Mesenchymal stem cell (in vitro differentiated cells and primary cell): ENCODE measurements at regions not wholly inside any gene's neighbourhood (a gene's known extent, or its start where the extent isn't known, plus 50 kb on each side); places are given as distances from the start of the nearest gene placed in this dataset.
A peak's percentile ranks its signal among the peaks of the same experiment; 100 is the strongest.

Experiments
- DNase-seq: peaks from one replicate; pipeline ENCODE4 v3.0.0-alpha.2; 2013
- H2AFZ ChIP-seq: one replicate; pipeline ENCODE4 v1.6.1; 2013; ENCODE audit warnings: low read depth, mild to moderate bottlenecking, control low read depth, inconsistent platforms, low read length, moderate library complexity
- H2AK5ac ChIP-seq: 2 replicates; pipeline ENCODE4 v1.6.1; 2013; ENCODE audit warnings: low read length, moderate library complexity, mild to moderate bottlenecking, inconsistent platforms; ENCODE audit not compliant: severe bottlenecking
- H2BK120ac ChIP-seq: one replicate; pipeline ENCODE4 v1.6.1; 2013; ENCODE audit warnings: low read depth, mild to moderate bottlenecking, inconsistent platforms, low read length, moderate library complexity
- H2BK12ac ChIP-seq, 2 experiments: one replicate each; pipeline ENCODE4 v1.6.1; 2013; ENCODE audit warnings: inconsistent platforms in 2 of 2, low read length in 2 of 2, mild to moderate bottlenecking in 2 of 2, moderate library complexity in 2 of 2, control low read depth in 1 of 2
- H2BK15ac ChIP-seq: one replicate; pipeline ENCODE4 v1.6.1; 2013; ENCODE audit warnings: mild to moderate bottlenecking, low read depth, inconsistent platforms; ENCODE audit not compliant: poor library complexity, severe bottlenecking
- H2BK5ac ChIP-seq: 2 replicates; pipeline ENCODE4 v1.6.1; 2013; ENCODE audit warnings: low read depth, mild to moderate bottlenecking, low read length, control low read depth, inconsistent platforms; ENCODE audit not compliant: poor library complexity, severe bottlenecking
- H3K14ac ChIP-seq, 2 experiments: one replicate each; pipeline ENCODE4 v1.6.1; 2013; ENCODE audit warnings: inconsistent platforms in 2 of 2, low read length in 2 of 2, control low read depth in 1 of 2, mild to moderate bottlenecking in 1 of 2, moderate library complexity in 1 of 2
- H3K18ac ChIP-seq, 2 experiments: one replicate each; pipeline ENCODE4 v1.6.1; 2013; ENCODE audit warnings: inconsistent platforms in 2 of 2, low read length in 2 of 2, control low read depth in 1 of 2, low read depth in 1 of 2, mild to moderate bottlenecking in 1 of 2
- H3K23ac ChIP-seq, 2 experiments: one replicate each; pipeline ENCODE4 v1.6.1; 2013; ENCODE audit warnings: inconsistent platforms in 2 of 2, low read length in 2 of 2, mild to moderate bottlenecking in 2 of 2, moderate library complexity in 2 of 2, control low read depth in 1 of 2
- H3K27ac ChIP-seq: 2 replicates; pipeline ENCODE4 v1.5.1; 2013; ENCODE audit warnings: mild to moderate bottlenecking, moderate library complexity, low read length, control low read depth, inconsistent platforms; ENCODE audit not compliant: poor library complexity, severe bottlenecking
- H3K27me3 ChIP-seq, 2 experiments: 2 replicates each; pipeline versions ENCODE4 v1.6.1 to v1.7.0; 2013; ENCODE audit warnings: low read length in 2 of 2, mild to moderate bottlenecking in 2 of 2, moderate library complexity in 2 of 2, control low read depth in 1 of 2, inconsistent platforms in 1 of 2; ENCODE audit not compliant: control insufficient read depth in 1 of 2, insufficient read depth in 1 of 2
- H3K36me3 ChIP-seq, 2 experiments: 2 replicates each; pipeline versions ENCODE4 v1.6.1 to v1.7.0; 2013; ENCODE audit warnings: low read length in 2 of 2, control low read depth in 1 of 2, inconsistent platforms in 1 of 2, low read depth in 1 of 2, mild to moderate bottlenecking in 1 of 2; ENCODE audit not compliant: insufficient read depth in 2 of 2, control insufficient read depth in 1 of 2
- H3K4ac ChIP-seq, 2 experiments: one replicate each; pipeline ENCODE4 v1.6.1; 2013; ENCODE audit warnings: inconsistent platforms in 2 of 2, low read length in 2 of 2, mild to moderate bottlenecking in 2 of 2, moderate library complexity in 2 of 2, control low read depth in 1 of 2, low read depth in 1 of 2
- H3K4me1 ChIP-seq: 2 replicates; pipeline ENCODE4 v1.6.1; 2013; ENCODE audit warnings: low read depth, low read length, control low read depth; ENCODE audit not compliant: control insufficient read depth, insufficient read depth
- H3K4me2 ChIP-seq: 2 replicates; pipeline ENCODE4 v1.6.1; 2013; ENCODE audit warnings: low read length, mild to moderate bottlenecking, inconsistent platforms; ENCODE audit not compliant: poor library complexity, severe bottlenecking
- H3K4me3 ChIP-seq, 2 experiments: 2 replicates each; pipeline versions ENCODE4 v1.5.1 to v1.7.0; 2013; ENCODE audit warnings: low read length in 2 of 2, mild to moderate bottlenecking in 2 of 2, control low read depth in 1 of 2, low read depth in 1 of 2; ENCODE audit not compliant: insufficient read depth in 1 of 2
- H3K79me1 ChIP-seq: replicated peaks from 2 replicates; pipeline ENCODE4 v1.6.1; 2013; ENCODE audit warnings: mild to moderate bottlenecking, control low read depth, low read length, inconsistent platforms; ENCODE audit not compliant: poor library complexity, severe bottlenecking
- H3K9ac ChIP-seq: 2 replicates; pipeline ENCODE4 v1.7.0; 2013; ENCODE audit warnings: mild to moderate bottlenecking, low read length, moderate library complexity
- H3K9me3 ChIP-seq: 2 replicates; pipeline ENCODE4 v1.7.0; 2013; ENCODE audit warnings: mild to moderate bottlenecking, low read length; ENCODE audit not compliant: control insufficient read depth
- H4K8ac ChIP-seq: one replicate; pipeline ENCODE4 v1.6.1; 2013; ENCODE audit warnings: inconsistent platforms, mild to moderate bottlenecking, low read length, moderate library complexity
- H4K91ac ChIP-seq: one replicate; pipeline ENCODE4 v1.6.1; 2013; ENCODE audit warnings: mild to moderate bottlenecking, low read length, inconsistent platforms
- WGBS: methylation state at CpG from one replicate; pipeline ENCODE4 v1.1.7; 2013; ENCODE audit warnings: mixed read lengths; 5-methylcytosine and 5-hydroxymethylcytosine counted together

DNA sequence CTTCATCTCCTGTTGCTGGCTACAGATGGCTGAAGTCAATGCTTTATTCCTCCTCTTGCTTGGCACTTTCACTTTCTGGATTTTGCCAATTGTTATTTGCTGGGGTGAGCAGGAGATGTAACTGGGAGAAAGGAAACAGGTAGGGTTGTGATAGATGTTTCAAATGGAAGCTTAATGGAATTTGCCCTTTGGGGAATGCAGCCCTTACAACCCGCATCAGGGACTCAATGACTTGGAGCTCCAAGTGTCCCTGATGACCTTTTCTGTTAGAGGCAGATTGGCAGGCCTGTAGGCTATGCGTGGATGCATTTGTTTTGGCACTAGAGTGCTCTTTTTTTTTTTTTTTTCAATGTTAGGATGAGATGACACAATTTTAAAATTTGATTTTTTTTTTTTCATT lies 219.9 kb upstream of the GLRA1 start:
- no peak overlapping the region for H3K23ac ChIP-seq
- H4K8ac ChIP-seq = no peak overlapping the region
- WGBS = 75% methylated on average over 2 of the region's 2 CpGs
- H3K4me2 ChIP-seq = no peak overlapping the region
- no peak overlapping the region for H3K14ac ChIP-seq
- no peak overlapping the region for H2BK12ac ChIP-seq
- no peak overlapping the region for H2BK5ac ChIP-seq
- no peak for DNase-seq
- no peak overlapping the region for H2BK120ac ChIP-seq
- no peaks in the 10 kb centered on the region for H3K36me3 ChIP-seq
- H3K4me3 ChIP-seq = no peak overlapping the region
- H3K27me3 ChIP-seq = no peaks in the 10 kb centered on the region
- no peak overlapping the region for H2AFZ ChIP-seq
- H3K4ac ChIP-seq = no peak overlapping the region
- no peak overlapping the region for H3K27ac ChIP-seq
- no peaks in the 10 kb centered on the region for H3K9me3 ChIP-seq
- H3K4me1 ChIP-seq = no peaks in the 10 kb centered on the region
- H3K9ac ChIP-seq = no peak overlapping the region
- no peak overlapping the region for H2AK5ac ChIP-seq
- H3K79me1 ChIP-seq = no peaks in the 10 kb centered on the region
- H3K18ac ChIP-seq = no peak overlapping the region
- H4K91ac ChIP-seq = no peak overlapping the region
- no peak overlapping the region for H2BK15ac ChIP-seq

DNA sequence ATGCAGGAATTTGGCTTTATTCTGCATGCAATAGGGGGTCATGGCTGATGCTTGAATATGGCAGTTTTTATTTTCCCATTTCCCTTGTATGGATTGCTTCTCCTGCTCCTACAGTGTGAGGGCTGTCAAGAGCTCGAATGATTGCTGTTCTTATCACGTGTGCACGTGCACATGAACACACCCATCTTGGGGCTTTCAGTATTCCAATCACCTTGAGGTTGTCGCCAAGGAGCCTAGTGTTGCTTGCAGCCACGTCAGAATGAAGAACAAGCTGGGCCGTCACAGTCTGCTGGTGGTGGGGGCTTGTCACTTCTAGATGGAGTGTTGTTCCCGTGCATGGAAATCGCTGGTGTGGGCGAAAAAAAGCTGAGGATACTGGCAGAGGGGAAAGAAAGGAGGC lies 219.4 kb upstream of the GLRA1 start:
- Histone ChIP-seq H3K18ac (no peak overlapping the region), H3K79me1 (no peaks in the 10 kb centered on the region), H3K23ac (no peak overlapping the region), H2AFZ (no peak overlapping the region), H3K9ac (no peak overlapping the region), H3K4ac (no peak overlapping the region), H2AK5ac (no peak overlapping the region), H2BK120ac (no peak overlapping the region), H2BK12ac (no peak overlapping the region), H3K4me3 (no peak overlapping the region), H2BK5ac (no peak overlapping the region), H2BK15ac (no peak overlapping the region), H3K27me3 (no peaks in the 10 kb centered on the region), H3K14ac (no peak overlapping the region), H4K91ac (no peak overlapping the region), H3K9me3 (no peaks in the 10 kb centered on the region), H3K4me1 (no peaks in the 10 kb centered on the region), H3K27ac (no peak overlapping the region), H3K36me3 (no peaks in the 10 kb centered on the region), H3K4me2 (no peak overlapping the region), H4K8ac (no peak overlapping the region)
- no peak for DNase-seq
- WGBS = 77% methylated on average over 9 of the region's 9 CpGs

DNA sequence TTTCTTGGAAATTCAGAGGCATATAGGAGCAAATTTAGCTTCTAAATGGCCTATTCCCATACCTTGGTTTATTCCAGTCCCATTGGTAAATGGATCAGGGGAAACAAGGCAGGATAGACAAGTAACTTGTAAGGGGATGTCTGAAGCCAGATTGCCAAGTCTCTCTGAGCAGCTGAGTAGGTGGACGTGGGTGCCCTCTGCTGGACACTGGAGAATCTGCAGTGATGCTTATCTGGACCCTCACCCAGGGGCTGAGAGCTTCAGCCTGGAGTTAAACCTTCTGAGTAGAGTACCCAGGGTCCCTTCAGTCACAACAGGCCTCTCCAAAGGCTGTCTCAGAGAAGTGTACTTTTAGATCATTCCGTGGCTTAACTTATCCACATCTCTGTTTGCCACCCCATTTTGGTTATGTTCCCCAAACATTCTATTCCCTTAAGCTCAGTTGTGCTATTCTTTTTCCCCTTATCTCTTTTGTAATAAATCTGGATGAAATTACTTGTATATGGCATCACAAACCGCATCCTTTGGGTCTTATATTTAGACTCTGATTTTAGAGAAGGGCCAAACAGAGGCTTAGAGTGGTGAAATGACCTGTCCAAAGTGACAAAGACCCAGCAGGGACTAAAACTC lies 218.3 kb upstream of the GLRA1 start:
- no peak overlapping the region for H3K4ac ChIP-seq
- DNase-seq = peak; percentile 37
- no peaks in the 10 kb centered on the region for H3K27me3 ChIP-seq
- no peaks in the 10 kb centered on the region for H3K36me3 ChIP-seq
- no peak overlapping the region for H3K18ac ChIP-seq
- H3K14ac ChIP-seq = no peak overlapping the region
- no peak overlapping the region for H3K4me3 ChIP-seq
- H3K79me1 ChIP-seq = no peaks in the 10 kb centered on the region
- no peak overlapping the region for H3K27ac ChIP-seq
- no peaks in the 10 kb centered on the region for H3K9me3 ChIP-seq
- 13% methylated on average over 3 of the region's 3 CpGs for WGBS
- H2AFZ ChIP-seq = no peak overlapping the region
- no peak overlapping the region for H4K8ac ChIP-seq
- no peak overlapping the region for H2AK5ac ChIP-seq
- no peak overlapping the region for H3K23ac ChIP-seq
- no peaks in the 10 kb centered on the region for H3K4me1 ChIP-seq
- H2BK12ac ChIP-seq = no peak overlapping the region
- no peak overlapping the region for H2BK15ac ChIP-seq
- H3K4me2 ChIP-seq = no peak overlapping the region
- H4K91ac ChIP-seq = no peak overlapping the region
- no peak overlapping the region for H2BK120ac ChIP-seq
- H3K9ac ChIP-seq = no peak overlapping the region
- H2BK5ac ChIP-seq = no peak overlapping the region

DNA sequence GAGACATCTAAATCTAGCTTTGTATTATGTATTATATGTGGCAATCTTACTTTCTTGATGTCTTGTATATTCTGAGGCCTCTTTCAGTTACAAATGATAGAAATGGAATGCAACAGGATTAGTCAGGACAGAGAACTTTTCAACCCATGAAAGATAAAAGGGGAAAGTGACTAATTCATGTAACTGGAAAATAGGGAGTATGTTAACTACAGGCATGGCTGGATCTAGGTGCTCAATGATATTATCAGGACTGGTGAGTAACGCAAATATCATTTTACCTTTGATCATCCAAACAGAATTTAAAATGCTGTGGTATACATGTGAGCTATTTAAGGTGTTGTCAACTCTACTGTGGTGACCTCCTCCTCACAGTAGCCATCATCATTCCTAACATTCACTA lies 215.7 kb upstream of the GLRA1 start:
- Histone ChIP-seq H3K9me3 (no peaks in the 10 kb centered on the region), H2AFZ (no peak overlapping the region), H2BK120ac (no peak overlapping the region), H3K27me3 (peaks cover 0 to 4% of the 10 kb centered on the region in 2 experiments), H3K27ac (no peak overlapping the region), H3K4me3 (no peak overlapping the region), H3K23ac (no peak overlapping the region), H2BK15ac (no peak overlapping the region), H3K4me2 (no peak overlapping the region), H3K14ac (no peak overlapping the region), H2BK12ac (no peak overlapping the region), H3K36me3 (no peaks in the 10 kb centered on the region), H3K4ac (no peak overlapping the region), H3K79me1 (no peaks in the 10 kb centered on the region), H4K8ac (no peak overlapping the region), H4K91ac (no peak overlapping the region), H2BK5ac (no peak overlapping the region), H3K18ac (no peak overlapping the region), H3K4me1 (no peaks in the 10 kb centered on the region), H3K9ac (no peak overlapping the region), H2AK5ac (no peak overlapping the region)
- no CpG with 5 or more reads among the region's 1 CpG for WGBS
- no peak for DNase-seq
